Lower leg skin (tissue), 4 donors: ENCODE measurements at regions not wholly inside any gene's neighbourhood (a gene's known extent, or its start where the extent isn't known, plus 50 kb on each side); places are given as distances from the start of the nearest gene placed in this dataset.

Experiments used
- DNase-seq, 2 donors: peaks; one replicate each; pipeline ENCODE4 v3.0.0-alpha.2; 2019; ENCODE audit warnings: low spot score in 2 of 2
- H3K4me3 ChIP-seq: fragments of 200-600 bp; sonication (generic); 2 replicates; pipeline ENCODE4 v1.5.1; 2017; ENCODE audit warnings: mild to moderate bottlenecking, low read depth; ENCODE audit not compliant: poor library complexity, severe bottlenecking
- POLR2A ChIP-seq, 2 donors: fragments of 450-650 bp; IDR thresholded peaks; one replicate each; pipeline ENCODE4 v1.6.1; 2016 to 2017; ENCODE audit warnings: antibody characterized with exemption in 2 of 2, mild to moderate bottlenecking in 1 of 2, moderate library complexity in 1 of 2
- WGBS, 2 donors: methylation state at CpG; one replicate each; pipeline ENCODE4 v1.1.5; 2018; 5-methylcytosine and 5-hydroxymethylcytosine counted together
- intact Hi-C: fragments of 100-400 bp; cut with DNase I; formaldehyde crosslinking; loops from one replicate; pipeline ENCODE4 v1.15.0; 2023; ENCODE audit warnings: low total_unique reads
- TF ChIP-seq, protein P1 (sequence below), 3 donors: fragments of 450-650 bp; IDR thresholded peaks; one replicate each; pipeline ENCODE4 v1.5.1; 2016; ENCODE audit warnings: antibody characterized with exemption in 3 of 3, mild to moderate bottlenecking in 3 of 3, moderate library complexity in 2 of 3

DNA sequence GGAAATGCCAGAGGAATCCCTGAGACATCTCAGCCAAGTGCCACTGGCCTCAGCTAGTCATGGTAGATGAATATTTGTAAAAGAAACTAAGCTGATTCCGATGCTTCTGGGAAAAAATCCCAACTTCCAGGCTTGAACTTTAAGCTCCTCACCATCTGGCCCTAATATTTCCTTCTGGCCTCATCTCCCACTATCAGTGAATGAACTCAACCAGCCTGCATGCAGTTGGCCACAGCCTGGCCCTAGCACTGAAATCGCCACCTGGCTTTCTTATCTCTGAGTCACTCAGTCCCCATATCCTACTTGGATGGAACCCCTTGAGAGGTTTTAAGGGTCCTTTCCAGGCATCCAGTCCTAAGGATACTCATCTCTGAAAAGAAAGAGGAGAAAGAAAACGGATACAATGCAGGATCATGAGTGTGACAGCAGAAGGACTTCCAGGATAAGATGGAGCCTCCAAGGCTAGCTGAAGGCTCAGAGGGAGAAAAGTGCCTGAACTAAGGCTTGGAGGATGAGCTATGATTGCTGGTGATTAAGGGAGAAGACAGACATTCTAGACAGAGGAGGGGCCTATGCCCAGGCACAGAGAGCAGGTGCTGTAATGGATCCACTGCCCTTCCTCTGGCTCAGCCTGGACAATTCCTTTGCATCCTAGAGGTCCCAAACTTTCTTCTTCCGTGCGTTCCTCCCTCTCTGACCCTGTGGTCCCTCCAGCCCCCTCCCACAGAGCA is 141.5 kb upstream of the MYCN start:
- 72 to 77% methylated on average over 5 of the region's 5 CpGs for WGBS, 2 donors
- TF ChIP-seq POLR2A (IDR thresholded peaks at IDR 0.05), result no peak
- TF ChIP-seq, protein P1, sequence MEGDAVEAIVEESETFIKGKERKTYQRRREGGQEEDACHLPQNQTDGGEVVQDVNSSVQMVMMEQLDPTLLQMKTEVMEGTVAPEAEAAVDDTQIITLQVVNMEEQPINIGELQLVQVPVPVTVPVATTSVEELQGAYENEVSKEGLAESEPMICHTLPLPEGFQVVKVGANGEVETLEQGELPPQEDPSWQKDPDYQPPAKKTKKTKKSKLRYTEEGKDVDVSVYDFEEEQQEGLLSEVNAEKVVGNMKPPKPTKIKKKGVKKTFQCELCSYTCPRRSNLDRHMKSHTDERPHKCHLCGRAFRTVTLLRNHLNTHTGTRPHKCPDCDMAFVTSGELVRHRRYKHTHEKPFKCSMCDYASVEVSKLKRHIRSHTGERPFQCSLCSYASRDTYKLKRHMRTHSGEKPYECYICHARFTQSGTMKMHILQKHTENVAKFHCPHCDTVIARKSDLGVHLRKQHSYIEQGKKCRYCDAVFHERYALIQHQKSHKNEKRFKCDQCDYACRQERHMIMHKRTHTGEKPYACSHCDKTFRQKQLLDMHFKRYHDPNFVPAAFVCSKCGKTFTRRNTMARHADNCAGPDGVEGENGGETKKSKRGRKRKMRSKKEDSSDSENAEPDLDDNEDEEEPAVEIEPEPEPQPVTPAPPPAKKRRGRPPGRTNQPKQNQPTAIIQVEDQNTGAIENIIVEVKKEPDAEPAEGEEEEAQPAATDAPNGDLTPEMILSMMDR (IDR thresholded peaks at IDR 0.05), result no peak
- no peak for DNase-seq
- intact Hi-C loops, result no loop called here
- H3K4me3 ChIP-seq, result no peak overlapping the region

DNA sequence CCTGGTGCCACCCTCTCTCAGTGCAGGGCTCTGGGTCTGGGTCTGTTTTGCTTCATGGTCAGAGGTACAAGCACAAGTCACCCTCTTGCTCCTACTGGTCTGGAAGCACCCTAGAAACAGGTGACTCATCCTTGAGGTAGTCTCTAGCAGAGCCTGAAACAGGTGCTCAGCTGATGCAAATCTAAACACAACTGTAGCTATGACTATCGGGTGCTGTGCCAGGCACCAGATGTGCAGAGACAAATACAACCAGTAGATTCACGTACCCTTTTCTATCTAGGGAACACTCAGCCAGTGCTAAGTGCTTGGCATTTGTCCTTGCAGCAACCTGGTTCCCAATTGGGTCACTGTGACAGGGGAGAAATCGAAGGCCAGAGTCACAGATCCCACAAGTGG is 140.9 kb upstream of the MYCN start:
- H3K4me3 ChIP-seq, result no peak overlapping the region
- no peak for DNase-seq
- TF ChIP-seq, protein P1 (IDR thresholded peaks at IDR 0.05), result no peak
- TF ChIP-seq POLR2A (IDR thresholded peaks at IDR 0.05), result no peak
- intact Hi-C loops, result no loop called here
- WGBS, 2 donors, result 44 to 45% methylated on average over 3 of the region's 3 CpGs

DNA sequence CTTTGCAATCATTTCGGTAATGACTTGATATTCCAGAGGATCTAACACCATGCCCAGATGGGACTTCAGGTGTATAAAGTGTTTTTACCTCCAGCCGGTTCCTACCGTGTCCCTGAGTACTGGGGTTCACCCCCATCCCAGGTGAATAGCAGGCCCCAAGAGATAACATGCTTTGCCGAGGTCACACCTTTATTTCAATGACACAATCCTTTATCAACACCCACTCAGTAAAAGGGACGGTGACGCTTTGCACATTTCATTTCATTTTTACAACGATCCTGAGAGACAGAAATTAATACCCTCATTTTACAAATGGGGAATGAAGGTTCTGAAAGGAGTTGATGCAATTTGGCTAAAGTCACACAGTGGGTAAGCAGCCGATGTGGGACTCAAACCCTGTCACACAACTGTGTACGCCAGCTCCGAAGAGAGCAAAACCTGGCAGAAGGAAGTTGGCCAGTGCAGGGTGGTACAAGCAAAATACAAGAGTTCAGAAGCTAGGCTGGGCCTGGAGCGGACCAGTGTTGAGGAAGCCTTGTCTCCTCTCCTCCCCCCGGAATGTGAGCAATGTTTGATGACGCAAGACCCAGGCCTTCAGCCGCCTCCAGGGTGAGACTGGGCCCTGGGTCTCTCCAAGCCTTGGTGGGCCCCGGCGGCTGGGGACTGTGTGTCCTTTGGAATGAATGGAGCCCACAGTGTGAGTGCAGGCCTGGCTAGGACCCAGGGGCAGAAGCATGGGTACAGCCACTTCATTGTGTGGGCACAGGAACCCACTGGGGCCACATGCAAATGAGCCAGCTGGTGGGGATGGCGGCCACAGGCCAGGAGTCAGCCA is 139.6 kb upstream of the MYCN start:
- no peak overlapping the region for H3K4me3 ChIP-seq
- TF ChIP-seq, protein P1 (IDR thresholded peaks at IDR 0.05), result no peak
- TF ChIP-seq POLR2A (IDR thresholded peaks at IDR 0.05), result no peak
- 91 to 92% methylated on average over 15 to 17 of the region's 17 CpGs for WGBS, 2 donors
- intact Hi-C loops, result no loop called here
- no peak for DNase-seq

DNA sequence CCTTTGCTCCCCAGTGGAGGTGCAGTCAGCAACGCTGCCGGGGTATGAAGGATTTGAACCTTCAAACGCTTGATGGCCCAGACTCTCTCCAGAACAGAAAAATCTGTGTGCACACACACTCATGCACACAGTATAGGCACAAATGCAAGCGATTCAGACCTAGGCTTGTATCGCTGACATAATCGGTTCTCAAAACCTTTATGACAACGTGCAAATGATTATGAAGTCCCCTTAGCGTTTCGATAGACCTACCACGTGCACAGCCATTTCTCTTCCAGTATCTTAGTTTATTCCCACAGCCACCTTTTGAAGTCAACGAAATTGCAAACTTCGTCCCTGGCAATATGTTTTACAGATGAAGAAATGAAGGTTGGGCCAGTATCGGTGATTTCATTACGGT is 138.9 kb upstream of the MYCN start:
- intact Hi-C loops, result no loop called here
- H3K4me3 ChIP-seq, result no peak overlapping the region
- 90 to 94% methylated on average over 14 of the region's 14 CpGs for WGBS, 2 donors
- TF ChIP-seq, protein P1 (IDR thresholded peaks at IDR 0.05), result no peak
- TF ChIP-seq POLR2A (IDR thresholded peaks at IDR 0.05), result no peak
- no peak for DNase-seq

DNA sequence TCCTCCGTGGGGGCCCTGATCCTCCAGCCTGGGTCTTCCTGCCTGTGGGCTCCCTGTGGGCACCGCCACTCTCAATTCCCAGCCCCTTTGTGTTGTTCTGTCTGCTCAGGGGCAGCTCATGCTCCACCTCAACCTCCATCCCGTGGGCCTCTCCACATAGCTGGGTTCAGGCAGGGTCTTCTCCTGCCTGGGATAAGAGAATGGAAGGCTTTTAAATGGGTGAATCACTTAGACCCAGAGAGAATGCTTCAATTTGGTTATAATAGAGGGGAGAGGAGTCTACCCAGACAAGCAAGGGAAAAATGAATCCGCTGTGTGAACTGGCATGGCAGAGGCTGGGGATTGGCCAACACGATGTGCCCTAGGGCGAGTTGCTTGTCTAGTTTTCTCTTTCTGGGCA is 138.4 kb upstream of the MYCN start:
- 64 to 67% methylated on average over 6 of the region's 6 CpGs for WGBS, 2 donors
- intact Hi-C loops, result no loop called here
- no peak for DNase-seq
- TF ChIP-seq, protein P1 (IDR thresholded peaks at IDR 0.05), result no peak
- no peak for TF ChIP-seq POLR2A (IDR thresholded peaks at IDR 0.05)
- no peak overlapping the region for H3K4me3 ChIP-seq
